H9 (cell line): ENCODE measurements at regions not wholly inside any gene's neighbourhood (a gene's known extent, or its start where the extent isn't known, plus 50 kb on each side); places are given as distances from the start of the nearest gene placed in this dataset.

ENCODE experiments used
- DNase-seq: peaks from one replicate; pipeline ENCODE4 v3.0.0-alpha.2; 2017
- H2AFZ ChIP-seq: one replicate; pipeline ENCODE4 v1.6.1; 2013; ENCODE audit warnings: mild to moderate bottlenecking, low read length, control low read depth, moderate library complexity
- H2AK5ac ChIP-seq: 2 replicates; pipeline ENCODE4 v1.6.1; 2013; ENCODE audit warnings: low read length, control low read depth, mixed read lengths; ENCODE audit not compliant: insufficient read length
- H2BK120ac ChIP-seq: one replicate; pipeline ENCODE4 v1.6.1; 2013; ENCODE audit warnings: low read depth, mild to moderate bottlenecking, low read length, control low read depth, inconsistent platforms; ENCODE audit not compliant: poor library complexity, severe bottlenecking
- H2BK12ac ChIP-seq: 2 replicates; pipeline ENCODE4 v1.6.1; 2013; ENCODE audit warnings: low read length, control low read depth, mixed read lengths, low read depth; ENCODE audit not compliant: insufficient read length
- H2BK15ac ChIP-seq: 2 replicates; pipeline ENCODE4 v1.6.1; 2013; ENCODE audit warnings: low read depth, low read length, control low read depth
- H2BK20ac ChIP-seq: one replicate; pipeline ENCODE4 v1.6.1; 2013; ENCODE audit warnings: low read depth, mild to moderate bottlenecking, low read length, control low read depth, inconsistent platforms; ENCODE audit not compliant: poor library complexity, severe bottlenecking
- H2BK5ac ChIP-seq: 2 replicates; pipeline ENCODE4 v1.6.1; 2013; ENCODE audit warnings: low read length, control low read depth, mixed read lengths; ENCODE audit not compliant: insufficient read length
- H3K14ac ChIP-seq: 2 replicates; pipeline ENCODE4 v1.6.1; 2013; ENCODE audit warnings: low read length, control low read depth; ENCODE audit not compliant: insufficient read depth
- H3K18ac ChIP-seq: 2 replicates; pipeline ENCODE4 v1.6.1; 2013; ENCODE audit warnings: low read depth, mild to moderate bottlenecking, mixed read lengths, low read length, control low read depth; ENCODE audit not compliant: insufficient read length
- H3K23ac ChIP-seq: 2 replicates; pipeline ENCODE4 v1.6.1; 2013; ENCODE audit warnings: low read length, control low read depth, mixed read lengths, low read depth; ENCODE audit not compliant: insufficient read length
- H3K23me2 ChIP-seq: 2 replicates; pipeline ENCODE4 v1.6.1; 2013; ENCODE audit warnings: low read depth, mild to moderate bottlenecking, mixed read lengths, low read length, control low read depth; ENCODE audit not compliant: insufficient read length, poor library complexity, severe bottlenecking
- H3K27ac ChIP-seq: 2 replicates; pipeline ENCODE4 v1.5.1; 2013; ENCODE audit warnings: low read length, control low read depth, mixed read lengths, low read depth; ENCODE audit not compliant: insufficient read length
- H3K27me3 ChIP-seq: 2 replicates; pipeline ENCODE4 v1.6.1; 2013; ENCODE audit warnings: low read length, control low read depth, inconsistent platforms; ENCODE audit not compliant: insufficient read depth
- H3K4ac ChIP-seq: 2 replicates; pipeline ENCODE4 v1.6.1; 2013; ENCODE audit warnings: low read depth, mild to moderate bottlenecking, control low read depth, inconsistent platforms, low read length, moderate library complexity
- H3K4me1 ChIP-seq: 2 replicates; pipeline ENCODE4 v1.6.1; 2013; ENCODE audit warnings: low read length, control low read depth, inconsistent platforms; ENCODE audit not compliant: insufficient read depth
- H3K4me2 ChIP-seq: 2 replicates; pipeline ENCODE4 v1.6.1; 2013; ENCODE audit warnings: low read length, control low read depth, mixed read lengths; ENCODE audit not compliant: insufficient read length, insufficient read depth
- H3K56ac ChIP-seq: 2 replicates; pipeline ENCODE4 v1.6.1; 2013; ENCODE audit warnings: low read depth, mild to moderate bottlenecking, mixed read lengths, low read length, control low read depth; ENCODE audit not compliant: insufficient read length
- H3K79me1 ChIP-seq: 2 replicates; pipeline ENCODE4 v1.6.1; 2013; ENCODE audit warnings: low read depth, mild to moderate bottlenecking, moderate library complexity, low read length, control low read depth, inconsistent platforms; ENCODE audit not compliant: insufficient read depth, poor library complexity, severe bottlenecking
- H3K79me2 ChIP-seq: 2 replicates; pipeline ENCODE4 v1.6.1; 2013; ENCODE audit warnings: low read length, control low read depth, inconsistent platforms; ENCODE audit not compliant: insufficient read depth
- H3K9ac ChIP-seq: 2 replicates; pipeline ENCODE4 v1.6.1; 2013; ENCODE audit warnings: low read length, control low read depth, mixed read lengths; ENCODE audit not compliant: insufficient read length; ENCODE audit errors: extremely low read depth
- H3K9me3 ChIP-seq: one replicate; pipeline ENCODE4 v1.6.1; 2013; ENCODE audit warnings: low read depth, low read length, inconsistent platforms; ENCODE audit not compliant: control insufficient read depth
- H3T11ph ChIP-seq: one replicate; pipeline ENCODE4 v1.6.1; 2013; ENCODE audit warnings: mild to moderate bottlenecking, low read length, control low read depth, inconsistent platforms
- H4K20me1 ChIP-seq: one replicate; pipeline ENCODE4 v1.6.1; 2013; ENCODE audit not compliant: control insufficient read depth, insufficient read length, insufficient read depth
- H4K5ac ChIP-seq: 2 replicates; pipeline ENCODE4 v1.6.1; 2013; ENCODE audit warnings: low read depth, mild to moderate bottlenecking, mixed read lengths, low read length, control low read depth; ENCODE audit not compliant: insufficient read length
- H4K8ac ChIP-seq: replicated peaks from 2 replicates; pipeline ENCODE4 v1.6.1; 2013; ENCODE audit warnings: low read length, control low read depth, mixed read lengths, low read depth; ENCODE audit not compliant: insufficient read length
- H4K91ac ChIP-seq: 2 replicates; pipeline ENCODE4 v1.6.1; 2013; ENCODE audit warnings: low read depth, mild to moderate bottlenecking, moderate library complexity, mixed read lengths, low read length, control low read depth; ENCODE audit not compliant: insufficient read length
- H3K27ac Mint-ChIP-seq, 3 experiments: 2 replicates in 2 of 3; 3 replicates in 1 of 3; pipeline ENCODE4 v1.8.0; 2020 to 2021; ENCODE audit warnings: mixed read lengths in 3 of 3, mild to moderate bottlenecking in 1 of 3, moderate library complexity in 1 of 3
- H3K27me3 Mint-ChIP-seq: 2 replicates; pipeline ENCODE4 v1.8.0; 2021; ENCODE audit warnings: low read depth, mild to moderate bottlenecking, moderate library complexity, mixed read lengths
- H3K36me3 Mint-ChIP-seq, 3 experiments: 2 replicates in 2 of 3; 3 replicates in 1 of 3; pipeline ENCODE4 v1.8.0; 2020 to 2021; ENCODE audit warnings: low read depth in 3 of 3, mixed read lengths in 3 of 3; ENCODE audit not compliant: insufficient read depth in 1 of 3
- H3K4me1 Mint-ChIP-seq, 2 experiments: 2 replicates each; pipeline ENCODE4 v1.8.0; 2020; ENCODE audit warnings: mixed read lengths in 2 of 2
- H3K4me3 Mint-ChIP-seq, 2 experiments: 2 replicates in 1 of 2; 3 replicates in 1 of 2; pipeline ENCODE4 v1.8.0; 2020 to 2021; ENCODE audit warnings: mild to moderate bottlenecking in 2 of 2, mixed read lengths in 2 of 2, moderate library complexity in 1 of 2
- H3K9me3 Mint-ChIP-seq, 2 experiments: 2 replicates in 1 of 2; 3 replicates in 1 of 2; pipeline ENCODE4 v1.8.0; 2020; ENCODE audit warnings: mild to moderate bottlenecking in 2 of 2, mixed read lengths in 2 of 2, moderate library complexity in 1 of 2
- CTCF ChIP-seq: fragments of 200-600 bp; sonication (generic); conservative IDR thresholded peaks from 3 replicates; pipeline ENCODE4 v1.8.0; 2021; ENCODE audit warnings: antibody characterized with exemption, mild to moderate bottlenecking
- WGBS: extraction: QIAGEN DNeasy Blood & Tissue Kit; methylation state at CpG from one replicate; pipeline ENCODE4 v1.1.7; 2013; ENCODE audit warnings: missing lambda C conversion rate, low lambda C conversion rate, mixed read lengths; ENCODE audit not compliant: insufficient read length; ENCODE audit errors: extremely low coverage; 5-methylcytosine and 5-hydroxymethylcytosine counted together

GRCh38 chrX:26466387-26466786, 250.4 kb downstream of the MAGEB5 start:
- Histone ChIP-seq H3K79me1 (no peaks in the 10 kb centered on the region), H3K9me3 (no peaks in the 10 kb centered on the region), H2AK5ac (no peak overlapping the region), H3K27me3 (no peaks in the 10 kb centered on the region), H2BK20ac (no peak overlapping the region), H4K91ac (no peak overlapping the region), H2BK12ac (no peak overlapping the region), H3K56ac (no peak overlapping the region), H3K23ac (no peak overlapping the region), H2BK120ac (no peak overlapping the region), H3K4ac (no peak overlapping the region), H3K4me2 (no peak overlapping the region), H3K14ac (no peak overlapping the region), H2AFZ (no peak overlapping the region), H3K23me2 (no peaks in the 10 kb centered on the region), H3T11ph (no peak overlapping the region), H3K18ac (no peak overlapping the region), H3K79me2 (no peaks in the 10 kb centered on the region), H3K27ac (no peak overlapping the region), H2BK15ac (no peak overlapping the region), H2BK5ac (no peak overlapping the region), H3K9ac (no peak overlapping the region), H4K20me1 (no peaks in the 10 kb centered on the region), H3K4me1 (no peaks in the 10 kb centered on the region; the same call in 1 of the 2 replicates), H4K5ac (no peak overlapping the region), H4K8ac (no peak overlapping the region)
- Mint-ChIP-seq H3K36me3 (peaks cover 8 to 24% (median 10%) of the 10 kb centered on the region in 3 experiments), H3K4me3 (no peak overlapping the region), H3K9me3 (peaks cover 66 to 75% of the 10 kb centered on the region in 2 experiments), H3K27me3 (no peaks in the 10 kb centered on the region), H3K27ac (no peak overlapping the region), H3K4me1 (peaks cover 6 to 15% of the 10 kb centered on the region in 2 experiments)
- TF ChIP-seq CTCF = no peak
- DNase-seq = no peak
- no CpG with 5 or more reads among the region's 4 CpGs for WGBS
